GM12875 (cell line): ENCODE measurements at regions not wholly inside any gene's neighbourhood (a gene's known extent, or its start where the extent isn't known, plus 50 kb on each side); places are given as distances from the start of the nearest gene placed in this dataset.

ENCODE experiments used
- H3K4me3 ChIP-seq: one replicate; pipeline ENCODE4 v1.5.1; 2011; ENCODE audit warnings: low read depth, low read length, control low read depth
- TF ChIP-seq, protein P1 (sequence below): IDR thresholded peaks from 2 replicates; pipeline ENCODE4 v1.5.1; 2011; ENCODE audit warnings: low read depth, mild to moderate bottlenecking, control low read depth, inconsistent platforms, low read length, moderate library complexity, borderline replicate concordance; ENCODE audit not compliant: insufficient read depth

DNA sequence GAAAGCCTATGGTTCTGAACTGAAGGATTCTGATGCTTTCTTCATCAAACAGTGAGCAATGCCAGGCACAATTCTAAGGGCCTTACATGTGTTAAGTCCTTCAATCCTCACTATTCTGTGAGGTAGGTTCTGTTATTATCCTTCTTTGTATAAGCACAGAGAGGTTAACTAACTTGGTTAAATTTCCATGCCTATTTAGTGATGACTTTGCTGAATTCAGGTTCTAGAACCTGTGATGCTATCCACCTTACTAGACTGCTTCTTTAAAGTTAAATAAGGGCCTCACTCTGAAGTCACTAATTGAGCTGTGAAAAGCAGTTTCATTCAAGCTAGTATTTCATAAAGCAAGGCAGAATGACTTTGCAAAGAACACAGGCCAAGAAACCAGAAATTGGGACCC lies 138.9 kb upstream of the PARP11 start:
- TF ChIP-seq, protein P1, sequence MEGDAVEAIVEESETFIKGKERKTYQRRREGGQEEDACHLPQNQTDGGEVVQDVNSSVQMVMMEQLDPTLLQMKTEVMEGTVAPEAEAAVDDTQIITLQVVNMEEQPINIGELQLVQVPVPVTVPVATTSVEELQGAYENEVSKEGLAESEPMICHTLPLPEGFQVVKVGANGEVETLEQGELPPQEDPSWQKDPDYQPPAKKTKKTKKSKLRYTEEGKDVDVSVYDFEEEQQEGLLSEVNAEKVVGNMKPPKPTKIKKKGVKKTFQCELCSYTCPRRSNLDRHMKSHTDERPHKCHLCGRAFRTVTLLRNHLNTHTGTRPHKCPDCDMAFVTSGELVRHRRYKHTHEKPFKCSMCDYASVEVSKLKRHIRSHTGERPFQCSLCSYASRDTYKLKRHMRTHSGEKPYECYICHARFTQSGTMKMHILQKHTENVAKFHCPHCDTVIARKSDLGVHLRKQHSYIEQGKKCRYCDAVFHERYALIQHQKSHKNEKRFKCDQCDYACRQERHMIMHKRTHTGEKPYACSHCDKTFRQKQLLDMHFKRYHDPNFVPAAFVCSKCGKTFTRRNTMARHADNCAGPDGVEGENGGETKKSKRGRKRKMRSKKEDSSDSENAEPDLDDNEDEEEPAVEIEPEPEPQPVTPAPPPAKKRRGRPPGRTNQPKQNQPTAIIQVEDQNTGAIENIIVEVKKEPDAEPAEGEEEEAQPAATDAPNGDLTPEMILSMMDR = no peak
- no peak overlapping the region for H3K4me3 ChIP-seq

GRCh38 chr12:4011597-4011996 lies 138.4 kb upstream of the PARP11 start:
- no peak overlapping the region for H3K4me3 ChIP-seq
- TF ChIP-seq, protein P1 = no peak

DNA sequence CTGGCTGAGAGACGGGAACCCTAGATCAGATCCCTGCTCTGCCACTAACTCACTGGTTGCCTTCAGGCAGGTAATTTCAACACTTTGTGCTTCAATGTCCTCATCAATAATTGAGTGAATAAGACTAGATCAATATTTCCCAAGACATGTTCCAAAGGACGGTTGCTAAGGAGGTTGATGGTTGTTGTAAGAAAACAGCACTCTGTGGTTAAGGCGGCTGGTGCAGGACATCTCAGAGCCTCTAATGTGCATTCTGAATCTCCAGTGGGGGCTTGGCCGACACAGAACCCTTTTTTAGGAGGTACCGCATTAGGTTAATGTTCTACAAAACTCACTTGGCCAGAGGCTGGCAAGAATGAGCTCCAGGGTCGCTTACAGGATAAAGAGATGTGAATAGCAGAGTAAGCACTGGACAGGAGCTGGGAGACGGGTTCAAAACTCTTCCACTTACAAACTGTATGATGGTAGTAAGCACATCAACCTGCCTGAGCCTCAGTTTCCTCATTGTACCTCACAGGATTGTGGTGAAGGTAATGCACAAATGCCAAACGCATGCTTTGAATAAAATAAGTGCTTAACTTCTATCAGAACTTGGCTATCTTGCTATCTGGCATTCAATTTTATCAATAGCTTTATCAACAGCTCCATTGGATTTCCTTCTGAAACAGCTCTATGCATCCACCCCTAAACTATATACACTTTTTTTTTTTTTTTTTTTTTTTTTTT lies 136.9 kb upstream of the PARP11 start:
- TF ChIP-seq, protein P1 = no peak

DNA sequence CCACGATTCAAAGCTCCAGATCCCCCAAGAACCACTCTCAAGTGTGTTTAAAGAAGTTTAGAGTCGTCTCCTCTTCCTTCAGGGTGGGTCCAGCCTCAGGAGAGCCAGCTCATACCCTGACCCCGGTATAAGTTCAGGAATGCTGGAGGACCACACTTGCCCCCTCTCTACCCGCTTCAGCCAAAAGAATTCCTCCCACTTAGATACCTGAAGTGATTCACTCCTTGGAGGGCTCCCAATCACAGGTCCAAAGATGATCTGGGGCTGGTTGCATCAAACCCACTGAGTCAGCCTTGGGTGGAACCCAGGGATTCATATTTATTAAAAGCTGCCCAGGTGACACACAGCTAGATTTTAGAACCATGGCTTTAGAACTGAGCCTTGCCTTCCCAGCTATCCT lies 133.5 kb upstream of the PARP11 start:
- H3K4me3 ChIP-seq = no peak overlapping the region
- TF ChIP-seq, protein P1 = no peak

More for the DNA sequence above, 136.9 kb upstream of the PARP11 start:
- no peak overlapping the region for H3K4me3 ChIP-seq

- TF ChIP-seq, protein P1 = no peak
- H3K4me3 ChIP-seq = no peak overlapping the region
Measured at GRCh38 chr12:4005851-4006430, 132.7 kb upstream of the PARP11 start.

DNA sequence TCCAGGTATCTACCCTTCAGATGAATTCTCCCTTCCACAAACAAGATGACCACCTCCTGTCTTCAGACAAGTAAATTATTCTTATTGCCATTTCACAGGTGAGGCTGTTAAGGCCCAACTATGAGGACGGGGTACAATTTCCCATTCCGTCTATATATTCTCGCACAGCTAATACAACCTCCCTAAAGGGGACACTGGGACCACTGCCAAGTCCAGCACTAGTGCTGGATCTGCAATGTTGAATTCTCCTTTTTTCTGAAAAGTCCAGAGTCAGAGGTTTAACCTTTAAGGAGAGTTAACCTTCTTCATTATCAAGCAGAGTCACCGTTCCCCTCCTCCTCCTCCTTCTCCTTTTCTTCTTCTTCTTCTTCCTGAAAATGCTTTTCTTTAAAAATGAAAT lies 130.4 kb upstream of the PARP11 start:
- TF ChIP-seq, protein P1 = no peak
- H3K4me3 ChIP-seq = no peak overlapping the region

DNA sequence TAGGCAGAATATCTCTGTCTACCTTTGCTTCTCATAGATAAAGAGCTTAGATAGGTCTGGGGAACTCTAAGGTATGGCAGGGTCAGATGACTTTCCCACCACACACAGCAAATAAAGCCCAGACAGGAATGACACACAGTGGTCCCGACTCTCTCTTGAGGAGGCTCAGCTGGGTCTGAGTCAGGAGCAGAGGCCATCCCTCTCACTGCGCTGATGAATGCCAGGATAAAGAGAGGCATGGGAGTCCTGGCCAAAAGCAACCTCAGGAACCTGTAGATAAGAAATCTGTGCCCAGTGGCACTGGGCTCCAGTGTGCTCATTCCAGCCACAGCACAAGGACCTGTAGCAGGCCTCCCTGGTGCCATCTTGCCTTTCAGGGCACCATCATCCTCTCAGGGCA lies 129.4 kb upstream of the PARP11 start:
- no peak overlapping the region for H3K4me3 ChIP-seq
- TF ChIP-seq, protein P1 = no peak
